ENCODE measurements at regions not wholly inside any gene's neighbourhood (a gene's known extent, or its start where the extent isn't known, plus 50 kb on each side); places are given as distances from the start of the nearest gene placed in this dataset.

GRCh38 chr6:114952229-114952628, 609.4 kb upstream of the HS3ST5 start:
- no peak overlapping the region for H3K9ac ChIP-seq (ENCODE audit: insufficient read depth in 1 of 2, low read depth in 2 of 2, low read length in 2 of 2)
- BruUV-seq (replicated peaks) = no TSS peak
- no peaks in the 10 kb centered on the region for H3K4me1 ChIP-seq (replicated peaks in 1 of 2; ENCODE audit: control insufficient read depth in 2 of 2, insufficient read depth in 2 of 2, low read length in 2 of 2)
- H3K4me3 ChIP-seq = no peak overlapping the region
- no peaks in the 10 kb centered on the region for H3K36me3 ChIP-seq (ENCODE audit: control insufficient read depth, insufficient read depth, low read length)
- in situ Hi-C loops (cut with MboI) (no loop called here), intact Hi-C loops (cut with micrococcal nuclease) (no loop called here)
- no peaks in the 10 kb centered on the region for H4K20me1 ChIP-seq (replicated peaks; ENCODE audit: control insufficient read depth, insufficient read depth, low read length)
- H3K4me2 ChIP-seq (ENCODE audit: insufficient read depth, low read length) = no peak overlapping the region
- H3K79me2 ChIP-seq (ENCODE audit: control insufficient read depth, insufficient read depth, low read length) = no peaks in the 10 kb centered on the region
- no peak for ATAC-seq
- POLR2A ChIA-PET = no interaction called here
- H2AFZ ChIP-seq (ENCODE audit: low read depth, low read length) = no peak overlapping the region
- H3K9me1 ChIP-seq (ENCODE audit: control insufficient read depth, insufficient read depth, low read length) = no peaks in the 10 kb centered on the region
- no peaks in the 10 kb centered on the region for H3K27me3 ChIP-seq (ENCODE audit: control insufficient read depth in 2 of 2, insufficient read depth in 2 of 2, low read length in 2 of 2)
- 0% methylated on average over 3 of the region's 3 CpGs for WGBS (ENCODE audit: insufficient coverage, low coverage, missing lambda C conversion rate)
- DNase-seq (ENCODE audit: extremely low read depth in 1 of 4, low spot score in 3 of 4) = no peak
- no peak overlapping the region for H3K27ac ChIP-seq (ENCODE audit: extremely low read depth, low read depth, low read length)
- H3K9me3 ChIP-seq (replicated peaks; ENCODE audit: control insufficient read depth, insufficient read depth, low read depth, low read length) = no peaks in the 10 kb centered on the region; the same call in 1 of the 2 replicates
- CTCF ChIA-PET (ENCODE audit: low intra/inter-chr PET ratio) = no interaction called here
- FAIRE-seq = no peak
- TF ChIP-seq RNF219 (CRISPR knock-in tag; IDR thresholded peaks at IDR 0.05) (no peak), GABPB1 (CRISPR knock-in tag; IDR thresholded peaks at IDR 0.05) (no peak), E2F3 (CRISPR knock-in tag; IDR thresholded peaks at IDR 0.05) (no peak), FUS (optimal IDR thresholded peaks at IDR 0.05; ENCODE audit: low read depth, low read length) (no peak), TOE1 (IDR thresholded peaks at IDR 0.05; ENCODE audit: borderline replicate concordance) (no peak), TOE1 (CRISPR knock-in tag; IDR thresholded peaks at IDR 0.05; ENCODE audit: borderline replicate concordance, low read depth) (no peak), ZNF551 (CRISPR knock-in tag; IDR thresholded peaks at IDR 0.05) (no peak), STAT5A (IDR thresholded peaks at IDR 0.05; ENCODE audit: borderline replicate concordance, low read length) (no peak)
- TF ChIP-seq, protein P1, sequence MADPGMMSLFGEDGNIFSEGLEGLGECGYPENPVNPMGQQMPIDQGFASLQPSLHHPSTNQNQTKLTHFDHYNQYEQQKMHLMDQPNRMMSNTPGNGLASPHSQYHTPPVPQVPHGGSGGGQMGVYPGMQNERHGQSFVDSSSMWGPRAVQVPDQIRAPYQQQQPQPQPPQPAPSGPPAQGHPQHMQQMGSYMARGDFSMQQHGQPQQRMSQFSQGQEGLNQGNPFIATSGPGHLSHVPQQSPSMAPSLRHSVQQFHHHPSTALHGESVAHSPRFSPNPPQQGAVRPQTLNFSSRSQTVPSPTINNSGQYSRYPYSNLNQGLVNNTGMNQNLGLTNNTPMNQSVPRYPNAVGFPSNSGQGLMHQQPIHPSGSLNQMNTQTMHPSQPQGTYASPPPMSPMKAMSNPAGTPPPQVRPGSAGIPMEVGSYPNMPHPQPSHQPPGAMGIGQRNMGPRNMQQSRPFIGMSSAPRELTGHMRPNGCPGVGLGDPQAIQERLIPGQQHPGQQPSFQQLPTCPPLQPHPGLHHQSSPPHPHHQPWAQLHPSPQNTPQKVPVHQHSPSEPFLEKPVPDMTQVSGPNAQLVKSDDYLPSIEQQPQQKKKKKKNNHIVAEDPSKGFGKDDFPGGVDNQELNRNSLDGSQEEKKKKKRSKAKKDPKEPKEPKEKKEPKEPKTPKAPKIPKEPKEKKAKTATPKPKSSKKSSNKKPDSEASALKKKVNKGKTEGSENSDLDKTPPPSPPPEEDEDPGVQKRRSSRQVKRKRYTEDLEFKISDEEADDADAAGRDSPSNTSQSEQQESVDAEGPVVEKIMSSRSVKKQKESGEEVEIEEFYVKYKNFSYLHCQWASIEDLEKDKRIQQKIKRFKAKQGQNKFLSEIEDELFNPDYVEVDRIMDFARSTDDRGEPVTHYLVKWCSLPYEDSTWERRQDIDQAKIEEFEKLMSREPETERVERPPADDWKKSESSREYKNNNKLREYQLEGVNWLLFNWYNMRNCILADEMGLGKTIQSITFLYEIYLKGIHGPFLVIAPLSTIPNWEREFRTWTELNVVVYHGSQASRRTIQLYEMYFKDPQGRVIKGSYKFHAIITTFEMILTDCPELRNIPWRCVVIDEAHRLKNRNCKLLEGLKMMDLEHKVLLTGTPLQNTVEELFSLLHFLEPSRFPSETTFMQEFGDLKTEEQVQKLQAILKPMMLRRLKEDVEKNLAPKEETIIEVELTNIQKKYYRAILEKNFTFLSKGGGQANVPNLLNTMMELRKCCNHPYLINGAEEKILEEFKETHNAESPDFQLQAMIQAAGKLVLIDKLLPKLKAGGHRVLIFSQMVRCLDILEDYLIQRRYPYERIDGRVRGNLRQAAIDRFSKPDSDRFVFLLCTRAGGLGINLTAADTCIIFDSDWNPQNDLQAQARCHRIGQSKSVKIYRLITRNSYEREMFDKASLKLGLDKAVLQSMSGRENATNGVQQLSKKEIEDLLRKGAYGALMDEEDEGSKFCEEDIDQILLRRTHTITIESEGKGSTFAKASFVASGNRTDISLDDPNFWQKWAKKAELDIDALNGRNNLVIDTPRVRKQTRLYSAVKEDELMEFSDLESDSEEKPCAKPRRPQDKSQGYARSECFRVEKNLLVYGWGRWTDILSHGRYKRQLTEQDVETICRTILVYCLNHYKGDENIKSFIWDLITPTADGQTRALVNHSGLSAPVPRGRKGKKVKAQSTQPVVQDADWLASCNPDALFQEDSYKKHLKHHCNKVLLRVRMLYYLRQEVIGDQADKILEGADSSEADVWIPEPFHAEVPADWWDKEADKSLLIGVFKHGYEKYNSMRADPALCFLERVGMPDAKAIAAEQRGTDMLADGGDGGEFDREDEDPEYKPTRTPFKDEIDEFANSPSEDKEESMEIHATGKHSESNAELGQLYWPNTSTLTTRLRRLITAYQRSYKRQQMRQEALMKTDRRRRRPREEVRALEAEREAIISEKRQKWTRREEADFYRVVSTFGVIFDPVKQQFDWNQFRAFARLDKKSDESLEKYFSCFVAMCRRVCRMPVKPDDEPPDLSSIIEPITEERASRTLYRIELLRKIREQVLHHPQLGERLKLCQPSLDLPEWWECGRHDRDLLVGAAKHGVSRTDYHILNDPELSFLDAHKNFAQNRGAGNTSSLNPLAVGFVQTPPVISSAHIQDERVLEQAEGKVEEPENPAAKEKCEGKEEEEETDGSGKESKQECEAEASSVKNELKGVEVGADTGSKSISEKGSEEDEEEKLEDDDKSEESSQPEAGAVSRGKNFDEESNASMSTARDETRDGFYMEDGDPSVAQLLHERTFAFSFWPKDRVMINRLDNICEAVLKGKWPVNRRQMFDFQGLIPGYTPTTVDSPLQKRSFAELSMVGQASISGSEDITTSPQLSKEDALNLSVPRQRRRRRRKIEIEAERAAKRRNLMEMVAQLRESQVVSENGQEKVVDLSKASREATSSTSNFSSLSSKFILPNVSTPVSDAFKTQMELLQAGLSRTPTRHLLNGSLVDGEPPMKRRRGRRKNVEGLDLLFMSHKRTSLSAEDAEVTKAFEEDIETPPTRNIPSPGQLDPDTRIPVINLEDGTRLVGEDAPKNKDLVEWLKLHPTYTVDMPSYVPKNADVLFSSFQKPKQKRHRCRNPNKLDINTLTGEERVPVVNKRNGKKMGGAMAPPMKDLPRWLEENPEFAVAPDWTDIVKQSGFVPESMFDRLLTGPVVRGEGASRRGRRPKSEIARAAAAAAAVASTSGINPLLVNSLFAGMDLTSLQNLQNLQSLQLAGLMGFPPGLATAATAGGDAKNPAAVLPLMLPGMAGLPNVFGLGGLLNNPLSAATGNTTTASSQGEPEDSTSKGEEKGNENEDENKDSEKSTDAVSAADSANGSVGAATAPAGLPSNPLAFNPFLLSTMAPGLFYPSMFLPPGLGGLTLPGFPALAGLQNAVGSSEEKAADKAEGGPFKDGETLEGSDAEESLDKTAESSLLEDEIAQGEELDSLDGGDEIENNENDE (IDR thresholded peaks at IDR 0.05; ENCODE audit: low read depth, low read length) = no peak

Data from K562 (cell line).